ENCODE measurements at regions not wholly inside any gene's neighbourhood (a gene's known extent, or its start where the extent isn't known, plus 50 kb on each side); places are given as distances from the start of the nearest gene placed in this dataset.

DNA sequence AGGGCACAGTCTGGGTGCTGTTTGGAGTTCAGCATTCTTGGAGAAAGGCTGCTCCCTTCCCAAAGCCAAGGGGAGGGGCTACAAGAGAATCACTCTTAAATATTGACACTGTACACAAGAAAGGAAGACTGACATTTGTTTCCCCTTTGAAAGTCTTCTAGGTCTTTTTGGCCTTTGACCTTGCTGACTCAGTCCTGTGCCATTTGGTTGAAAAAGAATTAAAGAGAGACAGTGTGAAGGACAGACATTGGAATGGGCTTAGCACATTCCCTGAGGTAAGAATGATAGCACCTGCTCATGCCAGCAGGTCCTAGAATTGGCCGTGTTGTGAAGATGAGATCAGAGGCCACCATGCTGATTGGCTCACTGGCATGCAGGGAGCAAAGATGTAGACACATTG lies 271.4 kb upstream of the ZNF608 start:
- TF ChIP-seq POLR2AphosphoS5 (IDR thresholded peaks at IDR 0.05), result no peak
- no peak for TF ChIP-seq CTCF (IDR thresholded peaks at IDR 0.05)

All from suprapubic skin (tissue), 3 donors.